WTC11 (cell line): ENCODE measurements at regions not wholly inside any gene's neighbourhood (a gene's known extent, or its start where the extent isn't known, plus 50 kb on each side); places are given as distances from the start of the nearest gene placed in this dataset.

Source experiments
- ATAC-seq: fragments of 200-7000 bp; cut with Tn5 transposase; 2 replicates; pipeline ENCODE4 v1.10.0; 2021; ENCODE audit warnings: mild to moderate bottlenecking, moderate library complexity
- CTCF ChIA-PET: fragments of 300-600 bp; sonication (Branson Sonifier 250); formaldehyde crosslinking; loops from one replicate; lab custom pipeline; 2021; ENCODE audit warnings: antibody characterized with exemption; lab: Charles Lee
- POLR2A ChIA-PET: fragments of 350-600 bp; sonication (Branson Sonifier 250); formaldehyde crosslinking; loops from one replicate; lab custom pipeline; 2021; ENCODE audit warnings: antibody characterized with exemption; lab: Charles Lee
- DNase-seq: peaks from one replicate; pipeline ENCODE4 v3.0.0; 2021; ENCODE audit warnings: low spot score
- H3K27ac Mint-ChIP-seq: 2 replicates; pipeline ENCODE4 v1.8.0; 2021; ENCODE audit warnings: mixed read lengths
- H3K27me3 Mint-ChIP-seq: 2 replicates; pipeline ENCODE4 v1.8.0; 2021; ENCODE audit warnings: low read depth, mild to moderate bottlenecking, moderate library complexity, mixed read lengths
- H3K36me3 Mint-ChIP-seq: 2 replicates; pipeline ENCODE4 v1.8.0; 2021; ENCODE audit warnings: mixed read lengths
- H3K4me1 Mint-ChIP-seq: 2 replicates; pipeline ENCODE4 v1.8.0; 2022; ENCODE audit warnings: mixed read lengths
- H3K4me3 Mint-ChIP-seq: 2 replicates; pipeline ENCODE4 v1.8.0; 2021; ENCODE audit warnings: mild to moderate bottlenecking, moderate library complexity, mixed read lengths
- H3K9me3 Mint-ChIP-seq: 2 replicates; pipeline ENCODE4 v1.8.0; 2021; ENCODE audit warnings: mixed read lengths
- ATF1 ChIP-seq: sonication (generic); formaldehyde crosslinking; IDR thresholded peaks from 2 replicates; pipeline ENCODE4 v1.8.1; 2023; ENCODE audit warnings: mild to moderate bottlenecking, moderate library complexity, missing genetic modification reagents
- CREB1 ChIP-seq: sonication (generic); formaldehyde crosslinking; IDR thresholded peaks from 2 replicates; pipeline ENCODE4 v1.8.0; 2023; ENCODE audit warnings: mild to moderate bottlenecking, missing genetic modification reagents
- CREM ChIP-seq: sonication (generic); formaldehyde crosslinking; IDR thresholded peaks from 2 replicates; pipeline ENCODE4 v1.8.1; 2022; ENCODE audit warnings: mild to moderate bottlenecking, missing genetic modification reagents, moderate library complexity
- E2F5 ChIP-seq: sonication (generic); formaldehyde crosslinking; IDR thresholded peaks from 2 replicates; pipeline ENCODE4 v1.8.1; 2022; ENCODE audit warnings: mild to moderate bottlenecking, moderate library complexity, missing genetic modification reagents
- HMGA2 ChIP-seq: fragments of 250-450 bp; sonication (Bioruptor Pico); IDR thresholded peaks from 2 replicates; pipeline ENCODE4 v1.4.0; 2021; ENCODE audit warnings: mild to moderate bottlenecking, moderate library complexity
- JUN ChIP-seq: sonication (generic); formaldehyde crosslinking; IDR thresholded peaks from 2 replicates; pipeline ENCODE4 v1.8.0; 2023; ENCODE audit warnings: mild to moderate bottlenecking, missing genetic modification reagents
- KAT7 ChIP-seq: sonication (generic); formaldehyde crosslinking; IDR thresholded peaks from 2 replicates; pipeline ENCODE4 v1.8.1; 2023; ENCODE audit warnings: missing genetic modification reagents, mild to moderate bottlenecking, borderline replicate concordance
- MAX ChIP-seq: sonication (generic); formaldehyde crosslinking; IDR thresholded peaks from 2 replicates; pipeline ENCODE4 v1.8.0; 2022; ENCODE audit warnings: mild to moderate bottlenecking, missing genetic modification reagents
- MXD4 ChIP-seq: fragments of 250-450 bp; sonication (Bioruptor Pico); IDR thresholded peaks from 2 replicates; pipeline ENCODE4 v1.8.0; 2021; ENCODE audit warnings: mild to moderate bottlenecking, moderate library complexity, borderline replicate concordance
- NR1H2 ChIP-seq: sonication (generic); formaldehyde crosslinking; IDR thresholded peaks from 2 replicates; pipeline ENCODE4 v1.9.0; 2021; ENCODE audit warnings: mild to moderate bottlenecking, moderate library complexity, missing genetic modification reagents
- SOX15 ChIP-seq: fragments of 250-450 bp; sonication (Bioruptor Pico); IDR thresholded peaks from 2 replicates; pipeline ENCODE4 v1.9.0; 2021; ENCODE audit warnings: mild to moderate bottlenecking
- STAT6 ChIP-seq: sonication (generic); formaldehyde crosslinking; conservative IDR thresholded peaks from 2 replicates; pipeline ENCODE4 v1.8.1; 2023; ENCODE audit warnings: mild to moderate bottlenecking, low read depth, missing genetic modification reagents, moderate library complexity
- USF1 ChIP-seq: sonication (generic); formaldehyde crosslinking; IDR thresholded peaks from 2 replicates; pipeline ENCODE4 v1.8.0; 2022; ENCODE audit warnings: mild to moderate bottlenecking, missing genetic modification reagents
- USF2 ChIP-seq: sonication (generic); formaldehyde crosslinking; IDR thresholded peaks from 2 replicates; pipeline ENCODE4 v1.8.1; 2023; ENCODE audit warnings: mild to moderate bottlenecking, missing genetic modification reagents, moderate library complexity
- ZMAT4 ChIP-seq: fragments of 250-450 bp; sonication (Bioruptor Pico); IDR thresholded peaks from 2 replicates; pipeline ENCODE4 v1.9.0; 2021; ENCODE audit warnings: mild to moderate bottlenecking
- ZNF121 ChIP-seq: sonication (generic); formaldehyde crosslinking; IDR thresholded peaks from 2 replicates; pipeline ENCODE4 v1.8.0; 2023; ENCODE audit warnings: missing genetic modification reagents
- ZNF219 ChIP-seq: sonication (generic); formaldehyde crosslinking; IDR thresholded peaks from 2 replicates; pipeline ENCODE4 v1.8.0; 2023; ENCODE audit warnings: missing genetic modification reagents, mild to moderate bottlenecking, borderline replicate concordance
- ZNF317 ChIP-seq: sonication (generic); formaldehyde crosslinking; IDR thresholded peaks from 2 replicates; pipeline ENCODE4 v1.8.1; 2023; ENCODE audit warnings: low read depth, mild to moderate bottlenecking, moderate library complexity, missing genetic modification reagents, borderline replicate concordance
- ZNF425 ChIP-seq: fragments of 250-450 bp; sonication (Bioruptor Pico); conservative IDR thresholded peaks from 2 replicates; pipeline ENCODE4 v1.9.0; 2021; ENCODE audit warnings: mild to moderate bottlenecking
- ZNF512 ChIP-seq: sonication (generic); formaldehyde crosslinking; IDR thresholded peaks from 2 replicates; pipeline ENCODE4 v1.8.1; 2022; ENCODE audit warnings: missing genetic modification reagents, borderline replicate concordance
- ZSCAN18 ChIP-seq: fragments of 250-450 bp; sonication (Bioruptor Pico); IDR thresholded peaks from 2 replicates; pipeline ENCODE4 v2.1.2; 2022; ENCODE audit warnings: mild to moderate bottlenecking, moderate library complexity

GRCh38 chr5:135276151-135276550, 122.9 kb downstream of the MACROH2A1 start (continued):
- TF ChIP-seq STAT6 (CRISPR knock-in tag) (no peak), CREM (CRISPR knock-in tag) (no peak), ZSCAN18 (no peak), E2F5 (CRISPR knock-in tag) (no peak)

- no peak overlapping the region for H3K4me3 Mint-ChIP-seq
- H3K27me3 Mint-ChIP-seq = peaks cover 4% of the 10 kb centered on the region
- TF ChIP-seq JUN (CRISPR knock-in tag) = no peak
- TF ChIP-seq ZNF425 (CRISPR knock-in tag) = no peak
- TF ChIP-seq MAX = no peak
- no peak for TF ChIP-seq ZMAT4 (CRISPR knock-in tag)
- TF ChIP-seq STAT6 (CRISPR knock-in tag) = no peak
- no peak for TF ChIP-seq USF2 (CRISPR knock-in tag)
- no peak for TF ChIP-seq MXD4 (CRISPR knock-in tag)
- no peak for TF ChIP-seq CREB1
- TF ChIP-seq ATF1 = no peak
- no peak for TF ChIP-seq KAT7 (CRISPR knock-in tag)
- no peak for TF ChIP-seq ZNF219
- TF ChIP-seq ZNF512 (CRISPR knock-in tag) = no peak
- no peak for TF ChIP-seq NR1H2 (CRISPR knock-in tag)
- no peak for TF ChIP-seq HMGA2 (CRISPR knock-in tag)
- TF ChIP-seq USF1 (CRISPR knock-in tag) = no peak
- no peak for TF ChIP-seq ZNF121
- no peak for TF ChIP-seq ZNF317 (CRISPR knock-in tag)
- TF ChIP-seq SOX15 (CRISPR knock-in tag) = no peak
- H3K4me1 Mint-ChIP-seq = 0 out of 2 replicates have a peak, but pooled peaks cover 4% of the 10 kb centered on the region
- ChIA-PET CTCF (interaction anchor here (1.2 kb wide), 1 partner anchor 70 kb away, joined by 3 read pairs; no protein-coding TSS in a partner anchor), POLR2A (no interaction called here)
- no peak for DNase-seq
- H3K27ac Mint-ChIP-seq = no peak overlapping the region
- ATAC-seq = no peak
- H3K36me3 Mint-ChIP-seq = no peaks in the 10 kb centered on the region
- 0 out of 2 replicates have a peak, but pooled peaks cover 4% of the 10 kb centered on the region for H3K9me3 Mint-ChIP-seq
These were observed 125.8 kb downstream of the MACROH2A1 start for GRCh38 chr5:135273212-135273611.
